Fibroblast of pulmonary artery (primary cell): ENCODE measurements at regions not wholly inside any gene's neighbourhood (a gene's known extent, or its start where the extent isn't known, plus 50 kb on each side); places are given as distances from the start of the nearest gene placed in this dataset.

Source experiments
- DNase-seq: peaks from one replicate; pipeline ENCODE4 v3.0.0-alpha.2; 2010; ENCODE audit warnings: low read depth
- H3K4me3 ChIP-seq: replicated peaks from 2 replicates; pipeline ENCODE4 v1.5.1; 2011; ENCODE audit warnings: low read depth, mild to moderate bottlenecking, control low read depth, low read length, moderate library complexity
- TF ChIP-seq, protein P1 (sequence below): IDR thresholded peaks from 2 replicates; pipeline ENCODE4 v1.5.1; 2011; ENCODE audit warnings: mild to moderate bottlenecking, control low read depth, low read length, inconsistent platforms; ENCODE audit errors: missing control alignments

DNA sequence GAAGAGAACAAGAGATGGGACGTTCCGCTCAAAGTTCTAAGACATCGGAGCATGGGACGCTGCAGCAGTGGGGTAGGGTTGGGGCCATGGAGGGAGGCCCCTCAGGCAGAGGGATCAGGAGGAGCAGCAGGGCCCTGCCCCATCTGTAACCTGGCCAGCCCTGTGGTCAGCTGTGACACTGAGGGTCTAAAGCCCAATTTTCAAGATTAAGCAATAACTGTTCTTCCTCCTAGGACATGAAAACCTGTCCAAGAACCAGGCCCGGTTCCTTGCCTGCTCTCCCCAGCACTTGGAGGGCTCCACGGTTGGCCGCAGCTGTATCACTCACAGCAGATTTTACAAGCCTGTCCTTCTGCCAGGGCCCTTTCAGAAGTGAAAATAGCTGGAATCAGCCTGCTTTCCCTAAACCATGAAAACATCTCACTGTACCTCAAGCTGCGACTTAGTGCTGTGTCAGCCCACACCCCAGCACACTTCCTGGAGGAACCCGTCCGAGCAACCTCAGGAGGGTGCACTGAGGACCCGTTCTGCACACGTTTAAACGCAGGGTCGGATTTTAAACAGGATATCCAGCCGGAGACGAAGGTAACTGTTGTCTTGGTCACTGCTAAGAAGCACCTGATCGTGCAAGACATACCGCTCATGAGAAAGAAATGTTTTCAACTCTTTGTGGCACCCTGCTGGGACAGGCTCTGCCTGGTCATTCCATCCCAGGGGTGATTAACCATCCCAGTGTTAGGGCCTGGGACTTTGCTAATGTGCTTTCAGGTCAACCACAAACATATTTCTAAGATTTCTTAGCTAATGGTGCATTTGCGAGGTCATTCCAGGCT lies 201.9 kb upstream of the DIO3 start:
- DNase-seq = no peak
- H3K4me3 ChIP-seq = no peak overlapping the region
- TF ChIP-seq, protein P1, sequence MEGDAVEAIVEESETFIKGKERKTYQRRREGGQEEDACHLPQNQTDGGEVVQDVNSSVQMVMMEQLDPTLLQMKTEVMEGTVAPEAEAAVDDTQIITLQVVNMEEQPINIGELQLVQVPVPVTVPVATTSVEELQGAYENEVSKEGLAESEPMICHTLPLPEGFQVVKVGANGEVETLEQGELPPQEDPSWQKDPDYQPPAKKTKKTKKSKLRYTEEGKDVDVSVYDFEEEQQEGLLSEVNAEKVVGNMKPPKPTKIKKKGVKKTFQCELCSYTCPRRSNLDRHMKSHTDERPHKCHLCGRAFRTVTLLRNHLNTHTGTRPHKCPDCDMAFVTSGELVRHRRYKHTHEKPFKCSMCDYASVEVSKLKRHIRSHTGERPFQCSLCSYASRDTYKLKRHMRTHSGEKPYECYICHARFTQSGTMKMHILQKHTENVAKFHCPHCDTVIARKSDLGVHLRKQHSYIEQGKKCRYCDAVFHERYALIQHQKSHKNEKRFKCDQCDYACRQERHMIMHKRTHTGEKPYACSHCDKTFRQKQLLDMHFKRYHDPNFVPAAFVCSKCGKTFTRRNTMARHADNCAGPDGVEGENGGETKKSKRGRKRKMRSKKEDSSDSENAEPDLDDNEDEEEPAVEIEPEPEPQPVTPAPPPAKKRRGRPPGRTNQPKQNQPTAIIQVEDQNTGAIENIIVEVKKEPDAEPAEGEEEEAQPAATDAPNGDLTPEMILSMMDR = no peak

DNA sequence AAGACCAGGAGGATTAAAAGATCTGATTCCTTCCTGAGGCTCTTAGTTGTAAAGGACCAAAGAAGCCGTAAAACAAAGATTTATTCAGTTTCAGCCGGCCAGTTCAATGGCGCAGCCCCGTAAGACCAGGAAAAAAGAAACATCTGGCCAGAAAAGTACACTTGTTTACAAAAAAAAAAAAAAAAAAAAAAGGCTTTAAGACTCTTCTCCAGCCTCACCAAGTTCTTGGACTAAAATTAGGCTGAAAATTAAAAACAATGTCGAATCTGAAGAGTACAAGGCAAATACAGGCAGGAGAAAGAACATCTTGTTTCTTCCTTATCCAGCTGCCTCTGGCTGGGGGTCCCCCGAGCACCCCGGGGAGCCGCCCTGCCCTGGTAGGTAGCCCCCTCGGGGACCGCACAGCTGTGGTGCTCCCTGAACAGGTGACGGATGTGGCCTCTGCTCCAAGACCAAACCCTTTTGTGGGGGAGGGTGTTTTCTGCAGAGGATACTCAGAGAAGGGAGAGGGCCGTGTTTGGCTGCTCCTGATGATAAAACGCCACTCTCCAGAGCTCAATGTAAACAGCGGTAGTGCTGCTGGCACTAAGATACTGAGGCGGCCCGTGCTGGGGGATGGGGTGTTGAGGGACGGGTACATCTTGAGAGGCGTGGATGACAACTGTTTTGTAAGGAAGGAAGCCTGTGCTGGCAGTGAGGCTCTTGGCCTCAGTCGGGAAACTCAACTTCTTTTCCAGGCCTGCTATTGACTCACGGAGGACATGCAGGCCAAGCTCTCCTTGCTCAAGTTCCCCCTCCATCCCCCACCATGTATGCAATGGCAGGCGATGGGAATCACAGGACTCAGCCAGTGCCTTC lies 201.0 kb upstream of the DIO3 start:
- H3K4me3 ChIP-seq = no peak overlapping the region
- TF ChIP-seq, protein P1 = no peak
- DNase-seq = no peak

DNA sequence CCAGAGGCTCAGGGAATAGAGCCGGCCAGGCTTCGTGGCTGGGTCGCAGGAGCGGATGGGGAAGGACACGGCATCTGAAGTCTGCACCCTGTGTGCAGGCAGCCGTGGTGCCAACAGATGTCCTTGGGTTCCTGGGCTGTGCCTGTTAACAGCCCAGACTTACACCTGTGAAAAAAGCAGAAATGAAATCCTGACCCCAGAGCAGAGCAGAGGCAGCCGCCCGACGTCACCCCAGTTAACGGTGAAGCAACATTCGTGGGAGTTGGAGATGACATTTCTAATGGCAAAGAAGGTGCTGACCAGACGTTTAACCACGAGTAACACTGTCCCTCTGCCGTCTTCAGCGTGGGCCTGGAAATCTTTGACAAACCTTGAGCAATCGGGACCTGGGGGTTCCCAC lies 200.3 kb upstream of the DIO3 start:
- TF ChIP-seq, protein P1 = no peak
- no peak for DNase-seq
- no peak overlapping the region for H3K4me3 ChIP-seq

DNA sequence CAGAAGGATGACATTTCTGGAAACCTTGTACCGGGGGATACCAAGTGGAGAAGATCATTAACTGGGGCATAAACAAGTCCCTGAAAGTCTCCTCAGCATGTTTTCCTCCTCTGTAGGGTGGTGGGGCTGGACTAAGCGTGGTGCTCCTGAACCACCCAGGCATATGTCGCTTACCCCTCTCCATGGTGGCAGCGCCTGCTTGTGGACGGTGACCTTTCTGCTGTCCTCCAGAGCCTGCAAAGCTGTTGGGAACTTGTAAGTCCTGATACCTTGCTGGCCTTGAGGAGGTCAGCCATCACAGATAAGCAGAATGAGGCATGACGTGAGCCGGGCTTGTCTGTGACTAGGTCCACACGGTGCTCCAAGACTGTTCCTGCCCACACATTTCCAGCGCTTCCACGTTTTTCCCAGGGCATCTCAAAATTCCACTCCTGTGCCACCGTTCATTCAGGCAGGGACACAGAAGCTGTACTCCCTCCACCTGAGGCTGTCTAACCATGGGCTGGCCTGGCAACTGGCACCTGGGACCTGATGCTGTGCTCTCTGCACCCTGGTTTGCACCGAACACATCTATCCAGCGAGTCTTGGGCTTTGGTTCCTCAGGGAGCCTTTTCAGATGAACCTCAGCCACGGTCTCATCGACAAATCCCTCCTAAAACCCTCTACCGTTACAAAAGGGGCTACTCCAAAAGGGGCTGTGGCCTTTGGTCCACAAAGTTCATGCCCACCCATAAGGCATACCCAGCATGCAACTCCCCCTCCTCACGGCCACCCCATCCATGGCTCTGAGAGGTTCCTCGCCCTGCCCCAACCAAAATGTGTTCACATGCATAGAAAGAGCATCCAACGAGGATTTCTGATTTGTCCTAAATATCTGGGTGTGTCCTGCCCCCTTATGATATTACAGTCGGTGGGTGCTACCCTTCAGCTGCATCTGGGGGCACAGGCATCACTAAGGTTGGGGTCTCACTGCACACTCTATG lies 199.6 kb upstream of the DIO3 start:
- DNase-seq = no peak
- H3K4me3 ChIP-seq = no peak overlapping the region
- TF ChIP-seq, protein P1 = no peak

DNA sequence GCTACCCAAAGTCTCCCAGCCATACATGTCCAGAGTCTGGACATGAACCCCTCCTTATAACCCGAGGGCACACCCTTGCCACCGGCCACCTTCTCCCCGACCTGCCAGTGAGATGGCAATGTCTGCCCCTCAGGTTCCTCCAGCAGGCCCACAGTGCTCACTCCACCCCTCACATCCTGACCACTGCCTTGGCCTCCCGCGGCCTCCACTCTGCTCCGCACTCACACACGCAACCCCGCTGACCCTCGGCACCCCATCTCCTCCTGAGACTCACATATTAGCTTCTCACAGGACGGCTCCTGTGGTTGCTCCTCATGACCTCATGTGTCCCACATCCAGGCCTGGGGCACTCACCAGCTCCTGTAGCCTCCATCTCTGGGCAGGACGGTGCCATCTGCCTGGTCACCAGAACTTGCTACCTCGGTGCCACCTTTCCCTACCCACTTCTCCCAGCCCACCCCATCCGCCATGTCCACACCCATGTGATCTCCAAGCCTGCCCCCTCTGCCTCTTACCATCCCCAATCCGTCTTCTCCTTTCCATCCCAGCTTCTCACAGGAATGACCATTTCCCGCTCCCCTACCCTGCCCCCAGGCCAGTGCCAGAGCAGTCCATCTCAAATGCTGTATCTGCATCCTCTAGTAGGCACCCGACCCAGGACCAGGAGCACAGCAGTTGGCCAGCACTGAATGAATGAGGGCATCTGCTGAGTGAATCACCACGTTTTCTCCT lies 198.6 kb upstream of the DIO3 start:
- H3K4me3 ChIP-seq = no peak overlapping the region
- no peak for DNase-seq

More for the DNA sequence above, 198.6 kb upstream of the DIO3 start:
- TF ChIP-seq, protein P1 = no peak
